Smooth muscle cell (in vitro differentiated cells): ENCODE measurements at regions not wholly inside any gene's neighbourhood (a gene's known extent, or its start where the extent isn't known, plus 50 kb on each side); places are given as distances from the start of the nearest gene placed in this dataset.

ENCODE experiments used
- DNase-seq: peaks from one replicate; lab custom pipeline; 2025; ENCODE audit not compliant: unreplicated experiment; lab: John Stamatoyannopoulos, UW
- H2AFZ ChIP-seq: fragments of 200-600 bp; sonication (generic); 2 replicates; pipeline ENCODE4 v1.6.0; 2016; ENCODE audit warnings: antibody characterized with exemption, low read depth, mild to moderate bottlenecking
- H3F3A ChIP-seq: fragments of 200-600 bp; sonication (generic); 2 replicates; pipeline ENCODE4 v1.6.0; 2017; ENCODE audit warnings: antibody characterized with exemption, low read depth
- H3K27ac ChIP-seq: fragments of 200-600 bp; sonication (generic); 2 replicates; pipeline ENCODE4 v1.5.1; 2016; ENCODE audit warnings: low read depth, mild to moderate bottlenecking
- H3K27me3 ChIP-seq: fragments of 200-600 bp; sonication (generic); 2 replicates; pipeline ENCODE4 v1.6.1; 2016; ENCODE audit warnings: low read depth, mild to moderate bottlenecking
- H3K36me3 ChIP-seq: fragments of 200-600 bp; sonication (generic); 2 replicates; pipeline ENCODE4 v1.5.1; 2016; ENCODE audit warnings: low read depth
- H3K4me1 ChIP-seq: fragments of 200-600 bp; sonication (generic); 2 replicates; pipeline ENCODE4 v1.5.1; 2016; ENCODE audit warnings: low read depth
- H3K4me2 ChIP-seq: fragments of 200-600 bp; sonication (generic); 2 replicates; pipeline ENCODE4 v1.6.0; 2016; ENCODE audit warnings: mild to moderate bottlenecking
- H3K4me3 ChIP-seq: fragments of 200-600 bp; sonication (generic); 2 replicates; pipeline ENCODE4 v1.5.1; 2016; ENCODE audit warnings: mild to moderate bottlenecking
- H3K79me2 ChIP-seq: fragments of 200-600 bp; sonication (generic); 2 replicates; pipeline ENCODE4 v1.6.0; 2016; ENCODE audit warnings: low read depth, mild to moderate bottlenecking
- H3K9ac ChIP-seq: fragments of 200-600 bp; sonication (generic); 2 replicates; pipeline ENCODE4 v1.6.0; 2016; ENCODE audit warnings: low read depth
- H3K9me3 ChIP-seq: fragments of 200-600 bp; sonication (generic); replicated peaks from 2 replicates; pipeline ENCODE4 v1.5.1; 2016; ENCODE audit warnings: low read depth
- H4K20me1 ChIP-seq: fragments of 200-600 bp; sonication (generic); 2 replicates; pipeline ENCODE4 v1.6.0; 2016; ENCODE audit warnings: low read depth
- CTCF ChIP-seq: fragments of 200-600 bp; sonication (generic); IDR thresholded peaks from 2 replicates; pipeline ENCODE4 v1.5.1; 2017; ENCODE audit warnings: borderline replicate concordance, mild to moderate bottlenecking, antibody characterized with exemption; ENCODE audit not compliant: insufficient read depth, poor library complexity, severe bottlenecking
- WGBS: methylation state at CpG from one replicate; pipeline ENCODE4 v1.1.7; 2016; ENCODE audit warnings: low lambda C conversion rate; 5-methylcytosine and 5-hydroxymethylcytosine counted together

DNA sequence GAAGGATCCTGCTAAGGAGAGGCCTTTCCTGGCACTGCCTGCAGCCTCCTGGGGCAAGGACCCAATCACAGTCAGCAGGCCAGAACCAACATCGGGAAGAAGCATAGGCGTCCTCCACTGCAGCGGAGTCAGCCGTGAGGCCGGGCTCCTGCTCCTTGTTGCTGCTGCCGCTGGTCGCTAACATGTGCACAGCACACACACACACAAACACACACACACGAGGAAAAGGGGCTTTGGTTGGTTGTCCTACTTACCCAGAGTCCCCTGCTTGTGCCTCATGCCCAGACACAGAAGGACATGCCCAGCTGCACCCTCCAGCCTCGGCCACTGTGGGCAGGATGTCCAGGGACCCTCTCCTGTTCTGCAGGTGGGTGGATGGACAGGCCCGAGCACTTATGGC is 209.4 kb downstream of the GLI2 start:
- no peak overlapping the region for H3K27ac ChIP-seq
- H3K79me2 ChIP-seq = peaks cover 25% of the 10 kb centered on the region
- H2AFZ ChIP-seq = no peak overlapping the region
- H3K9me3 ChIP-seq = no peaks in the 10 kb centered on the region
- no peak for DNase-seq
- H3K27me3 ChIP-seq = no peaks in the 10 kb centered on the region
- H3F3A ChIP-seq = peaks cover 16% of the 10 kb centered on the region
- no peak for TF ChIP-seq CTCF
- 85% methylated on average over 10 of the region's 10 CpGs for WGBS
- H3K9ac ChIP-seq = no peak overlapping the region
- no peaks in the 10 kb centered on the region for H3K36me3 ChIP-seq
- H4K20me1 ChIP-seq = peaks cover 39% of the 10 kb centered on the region
- no peak overlapping the region for H3K4me3 ChIP-seq
- no peaks in the 10 kb centered on the region for H3K4me1 ChIP-seq
- H3K4me2 ChIP-seq = no peak overlapping the region

DNA sequence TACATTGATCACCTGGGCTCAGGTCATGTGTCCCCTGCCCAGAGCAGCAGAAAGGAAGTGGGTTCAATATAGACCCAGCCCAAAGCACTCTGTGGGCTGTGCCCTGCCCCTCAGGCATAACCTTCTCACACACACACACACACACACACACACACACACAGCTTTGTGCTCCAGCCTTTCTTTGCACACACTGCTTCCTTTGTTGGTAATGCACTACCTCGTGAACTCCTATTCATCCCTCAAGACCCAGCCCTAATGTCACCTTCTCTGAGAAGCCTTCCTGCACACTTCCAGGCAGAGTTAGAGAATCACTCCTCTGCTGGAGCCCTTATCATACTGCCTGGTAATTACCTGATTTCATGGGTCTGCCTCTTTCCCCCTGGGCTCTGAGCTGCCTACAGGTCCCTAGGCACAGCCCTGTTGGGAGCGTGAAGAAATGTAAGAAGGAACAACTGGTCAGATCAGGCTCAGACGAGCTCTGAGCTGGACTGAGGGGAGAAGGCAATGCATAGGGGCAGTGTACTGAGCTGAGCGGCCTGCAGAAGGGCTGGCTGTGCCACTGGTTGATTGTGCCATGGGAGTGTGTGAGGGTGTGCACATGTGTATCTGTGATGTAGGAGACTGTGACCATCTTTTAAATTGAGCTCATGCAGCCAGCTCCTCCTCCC is 210.3 kb downstream of the GLI2 start:
- no peak for DNase-seq
- Histone ChIP-seq H2AFZ (no peak overlapping the region), H3F3A (peaks cover 8% of the 10 kb centered on the region), H3K36me3 (no peaks in the 10 kb centered on the region), H3K4me2 (no peak overlapping the region), H3K9me3 (no peaks in the 10 kb centered on the region), H3K79me2 (peaks cover 33% of the 10 kb centered on the region), H4K20me1 (peaks cover 46% of the 10 kb centered on the region), H3K4me3 (no peak overlapping the region), H3K4me1 (no peaks in the 10 kb centered on the region), H3K27me3 (no peaks in the 10 kb centered on the region), H3K27ac (no peak overlapping the region), H3K9ac (no peak overlapping the region)
- TF ChIP-seq CTCF = no peak
- WGBS = 86% methylated on average over 4 of the region's 4 CpGs

- WGBS = over 99% methylated on average over 5 of the region's 5 CpGs
- peaks cover 36% of the 10 kb centered on the region for H3K79me2 ChIP-seq
- H3K36me3 ChIP-seq = no peaks in the 10 kb centered on the region
- no peak for DNase-seq
- H2AFZ ChIP-seq = no peak overlapping the region
- no peaks in the 10 kb centered on the region for H3K4me1 ChIP-seq
- no peak overlapping the region for H3K4me2 ChIP-seq
- H3K4me3 ChIP-seq = no peak overlapping the region
- H3K9me3 ChIP-seq = no peaks in the 10 kb centered on the region
- no peak overlapping the region for H3K9ac ChIP-seq
- TF ChIP-seq CTCF = no peak
- peaks cover 60% of the 10 kb centered on the region for H4K20me1 ChIP-seq
- no peak overlapping the region for H3K27ac ChIP-seq
- peaks cover 4% of the 10 kb centered on the region for H3F3A ChIP-seq
- no peaks in the 10 kb centered on the region for H3K27me3 ChIP-seq
These were observed 211.7 kb downstream of the GLI2 start for GRCh38 chr2:120947327-120947726.
